Stimulated activated CD4-positive, alpha-beta T cell treated with anti-CD3 and anti-CD28 coated beads, TNF-alpha, amount 100 ng/mL, for 24 hours (primary cell): ENCODE measurements at regions not wholly inside any gene's neighbourhood (a gene's known extent, or its start where the extent isn't known, plus 50 kb on each side); places are given as distances from the start of the nearest gene placed in this dataset.

Experiments
- DNase-seq, 3 experiments: peaks; one replicate each; pipeline ENCODE4 v3.0.0-alpha.2; 2020; ENCODE audit warnings: low read depth in 3 of 3

- no peak for DNase-seq
Measured at GRCh38 chr1:208419746-208420420, 175.7 kb upstream of the PLXNA2 start.

- no peak for DNase-seq
Measured at GRCh38 chr1:208420696-208421095, 176.5 kb upstream of the PLXNA2 start.

GRCh38 chr1:208421486-208421885, 177.3 kb upstream of the PLXNA2 start:
- no peak for DNase-seq

- no peak for DNase-seq
Measured at GRCh38 chr1:208423526-208423925, 179.3 kb upstream of the PLXNA2 start.

GRCh38 chr1:208425096-208425495, 180.9 kb upstream of the PLXNA2 start:
- no peak for DNase-seq

GRCh38 chr1:208430220-208430619, 186.0 kb upstream of the PLXNA2 start:
- no peak for DNase-seq

GRCh38 chr1:208431721-208432120, 187.5 kb upstream of the PLXNA2 start:
- no peak for DNase-seq

- DNase-seq: no peak
Measured at GRCh38 chr1:208432346-208432745, 188.2 kb upstream of the PLXNA2 start.

- no peak for DNase-seq
Measured at GRCh38 chr1:208433086-208433485, 188.9 kb upstream of the PLXNA2 start.

- DNase-seq: no peak
Measured at GRCh38 chr1:208433971-208434370, 189.8 kb upstream of the PLXNA2 start.

- DNase-seq: no peak
Measured at GRCh38 chr1:208437401-208437800, 193.2 kb upstream of the PLXNA2 start.

- no peak for DNase-seq
Measured at GRCh38 chr1:208438112-208438699, 194.0 kb upstream of the PLXNA2 start.

GRCh38 chr1:208445758-208446203, 201.6 kb upstream of the PLXNA2 start:
- DNase-seq: no peak

- no peak for DNase-seq
Measured at GRCh38 chr1:208446271-208446691, 202.1 kb upstream of the PLXNA2 start.

GRCh38 chr1:208448425-208448824, 204.2 kb upstream of the PLXNA2 start:
- DNase-seq: no peak

- no peak for DNase-seq
Measured at GRCh38 chr1:208449951-208450350, 205.8 kb upstream of the PLXNA2 start.

- DNase-seq: no peak
Measured at GRCh38 chr1:208450958-208451357, 206.8 kb upstream of the PLXNA2 start.

GRCh38 chr1:208455821-208456220, 211.6 kb upstream of the PLXNA2 start:
- no peak for DNase-seq

GRCh38 chr1:208456487-208456886, 212.3 kb upstream of the PLXNA2 start:
- DNase-seq: no peak

GRCh38 chr1:208460823-208461222, 216.6 kb upstream of the PLXNA2 start:
- no peak for DNase-seq

- DNase-seq: no peak
Measured at GRCh38 chr1:208461680-208462079, 217.5 kb upstream of the PLXNA2 start.

- DNase-seq: no peak
Measured at GRCh38 chr1:208462761-208463160, 218.6 kb upstream of the PLXNA2 start.

- DNase-seq: no peak
Measured at GRCh38 chr1:208465266-208465665, 221.1 kb upstream of the PLXNA2 start.
